ENCODE measurements at regions not wholly inside any gene's neighbourhood (a gene's known extent, or its start where the extent isn't known, plus 50 kb on each side); places are given as distances from the start of the nearest gene placed in this dataset.

DNA sequence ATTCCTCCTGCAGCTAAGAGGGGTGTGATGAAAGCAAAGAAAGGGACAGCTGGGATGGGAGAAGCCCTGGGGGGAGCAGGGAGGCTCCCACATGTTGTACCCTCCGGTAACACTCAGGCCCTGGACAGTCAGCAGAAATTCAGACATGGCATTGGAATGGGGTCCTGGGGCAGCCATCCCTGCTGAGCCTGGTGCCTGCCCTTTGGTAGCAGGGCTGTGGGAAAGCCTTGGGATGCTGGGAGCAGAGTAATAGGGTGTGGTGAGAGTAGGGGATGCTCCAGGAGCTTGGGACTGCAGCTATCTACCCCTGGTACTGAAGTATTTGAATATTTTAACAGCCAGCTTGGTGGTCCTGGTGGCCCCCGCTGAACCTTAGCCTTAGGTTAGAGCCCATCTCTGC lies 56.8 kb downstream of the FAM241B start:
- H3K27ac Mint-ChIP-seq, result no peak overlapping the region
- H3K23ac ChIP-seq (ENCODE audit: insufficient read length, low read depth, low read length), result no peak overlapping the region
- H2BK12ac ChIP-seq (ENCODE audit: insufficient read length, low read depth, low read length), result no peak overlapping the region
- no peak overlapping the region for H2BK5ac ChIP-seq (ENCODE audit: insufficient read length, low read length)
- H4K91ac ChIP-seq (ENCODE audit: insufficient read length, low read depth, low read length), result no peak overlapping the region
- no CpG with 5 or more reads among the region's 2 CpGs for WGBS (ENCODE audit: extremely low coverage, insufficient read length, low lambda C conversion rate)
- H2BK20ac ChIP-seq (ENCODE audit: low read depth, low read length, poor library complexity, severe bottlenecking), result no peak overlapping the region
- no peak overlapping the region for H3K4me2 ChIP-seq (ENCODE audit: insufficient read depth, insufficient read length, low read length)
- H3K27me3 ChIP-seq (ENCODE audit: insufficient read depth, low read length), result no peaks in the 10 kb centered on the region
- no peak for DNase-seq
- H3K4me1 ChIP-seq (ENCODE audit: insufficient read depth, low read length), result peaks cover 3% of the 10 kb centered on the region; the same call in 1 of the 2 replicates
- TF ChIP-seq, protein P1, sequence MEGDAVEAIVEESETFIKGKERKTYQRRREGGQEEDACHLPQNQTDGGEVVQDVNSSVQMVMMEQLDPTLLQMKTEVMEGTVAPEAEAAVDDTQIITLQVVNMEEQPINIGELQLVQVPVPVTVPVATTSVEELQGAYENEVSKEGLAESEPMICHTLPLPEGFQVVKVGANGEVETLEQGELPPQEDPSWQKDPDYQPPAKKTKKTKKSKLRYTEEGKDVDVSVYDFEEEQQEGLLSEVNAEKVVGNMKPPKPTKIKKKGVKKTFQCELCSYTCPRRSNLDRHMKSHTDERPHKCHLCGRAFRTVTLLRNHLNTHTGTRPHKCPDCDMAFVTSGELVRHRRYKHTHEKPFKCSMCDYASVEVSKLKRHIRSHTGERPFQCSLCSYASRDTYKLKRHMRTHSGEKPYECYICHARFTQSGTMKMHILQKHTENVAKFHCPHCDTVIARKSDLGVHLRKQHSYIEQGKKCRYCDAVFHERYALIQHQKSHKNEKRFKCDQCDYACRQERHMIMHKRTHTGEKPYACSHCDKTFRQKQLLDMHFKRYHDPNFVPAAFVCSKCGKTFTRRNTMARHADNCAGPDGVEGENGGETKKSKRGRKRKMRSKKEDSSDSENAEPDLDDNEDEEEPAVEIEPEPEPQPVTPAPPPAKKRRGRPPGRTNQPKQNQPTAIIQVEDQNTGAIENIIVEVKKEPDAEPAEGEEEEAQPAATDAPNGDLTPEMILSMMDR (conservative IDR thresholded peaks at IDR 0.05), result no peak
- no peak overlapping the region for H3K9ac ChIP-seq (ENCODE audit: extremely low read depth, insufficient read length, low read length)
- H3K9me3 ChIP-seq (ENCODE audit: control insufficient read depth, low read depth, low read length), result no peaks in the 10 kb centered on the region
- H4K5ac ChIP-seq (ENCODE audit: insufficient read length, low read depth, low read length), result no peak overlapping the region
- H3K18ac ChIP-seq (ENCODE audit: insufficient read length, low read depth, low read length), result no peak overlapping the region
- H3K4me1 Mint-ChIP-seq, result peaks cover 20 to 27% of the 10 kb centered on the region in 2 experiments
- no peak overlapping the region for H3K14ac ChIP-seq (ENCODE audit: insufficient read depth, low read length)
- H3K36me3 Mint-ChIP-seq (ENCODE audit: insufficient read depth in 1 of 3, low read depth in 3 of 3), result no peaks in the 10 kb centered on the region
- no peak overlapping the region for H2AFZ ChIP-seq (ENCODE audit: low read length)
- H3K56ac ChIP-seq (ENCODE audit: insufficient read length, low read depth, low read length), result no peak overlapping the region
- H4K20me1 ChIP-seq (ENCODE audit: control insufficient read depth, insufficient read depth, insufficient read length), result no peaks in the 10 kb centered on the region
- H3T11ph ChIP-seq (ENCODE audit: low read length), result no peak overlapping the region
- H3K79me2 ChIP-seq (ENCODE audit: insufficient read depth, low read length), result no peaks in the 10 kb centered on the region
- no peaks in the 10 kb centered on the region; a peak in 1 of 5 replicates for H3K9me3 Mint-ChIP-seq
- H2BK120ac ChIP-seq (ENCODE audit: low read depth, low read length, poor library complexity, severe bottlenecking), result no peak overlapping the region
- no peak overlapping the region for H3K4me3 Mint-ChIP-seq
- no peak overlapping the region for H2BK15ac ChIP-seq (ENCODE audit: low read depth, low read length)
- H3K27me3 Mint-ChIP-seq (ENCODE audit: low read depth), result peaks cover 14% of the 10 kb centered on the region
- no peaks in the 10 kb centered on the region for H3K23me2 ChIP-seq (ENCODE audit: insufficient read length, low read depth, low read length, poor library complexity, severe bottlenecking)
- H3K79me1 ChIP-seq (ENCODE audit: insufficient read depth, low read depth, low read length, poor library complexity, severe bottlenecking), result no peaks in the 10 kb centered on the region
- no peak overlapping the region for H4K8ac ChIP-seq (replicated peaks; ENCODE audit: insufficient read length, low read depth, low read length)
- no peak overlapping the region for H3K4ac ChIP-seq (ENCODE audit: low read depth, low read length)
- no peak overlapping the region for H3K27ac ChIP-seq (ENCODE audit: insufficient read length, low read depth, low read length)
- no peak overlapping the region for H2AK5ac ChIP-seq (ENCODE audit: insufficient read length, low read length)

All from H9 (cell line).